HG03460 (cell line): ENCODE measurements at regions not wholly inside any gene's neighbourhood (a gene's known extent, or its start where the extent isn't known, plus 50 kb on each side); places are given as distances from the start of the nearest gene placed in this dataset.

ENCODE experiments used
- ATAC-seq: cut with Tn5 transposase; IDR thresholded peaks from one replicate; pipeline ENCODE4 v1.9.1; 2021; ENCODE audit not compliant: unreplicated experiment

DNA sequence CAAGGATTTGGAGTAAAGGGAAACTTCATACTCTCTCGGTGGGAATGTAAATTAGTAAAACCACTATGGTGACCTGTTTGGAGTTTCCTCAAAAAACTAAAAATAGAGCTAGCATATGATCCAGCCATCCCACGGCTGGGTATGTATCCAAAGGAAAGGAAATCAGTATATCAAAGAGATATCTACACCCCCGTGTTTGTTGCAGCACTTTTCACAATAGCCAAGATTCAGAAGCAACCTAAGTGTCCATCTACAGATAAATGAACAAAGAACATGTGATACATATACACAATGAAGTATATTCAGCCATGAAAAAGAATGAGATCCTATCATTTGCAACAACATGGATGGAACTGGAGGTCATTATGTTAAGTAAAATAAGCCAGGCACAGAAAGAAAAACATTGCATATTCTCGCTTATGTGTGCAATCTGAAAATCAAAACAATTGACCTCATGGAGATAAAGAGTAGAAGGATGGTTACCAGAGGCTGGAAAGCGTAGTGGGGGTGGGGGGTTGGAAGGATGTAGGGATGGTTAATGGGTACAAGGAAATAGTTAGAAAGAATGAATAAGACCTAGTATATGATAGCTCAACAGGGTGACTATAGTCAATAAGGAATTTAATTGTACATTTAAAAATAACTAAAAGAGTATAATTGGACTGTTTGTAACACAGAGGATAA lies 468.0 kb downstream of the BCAT1 start:
- ATAC-seq, result no peak

DNA sequence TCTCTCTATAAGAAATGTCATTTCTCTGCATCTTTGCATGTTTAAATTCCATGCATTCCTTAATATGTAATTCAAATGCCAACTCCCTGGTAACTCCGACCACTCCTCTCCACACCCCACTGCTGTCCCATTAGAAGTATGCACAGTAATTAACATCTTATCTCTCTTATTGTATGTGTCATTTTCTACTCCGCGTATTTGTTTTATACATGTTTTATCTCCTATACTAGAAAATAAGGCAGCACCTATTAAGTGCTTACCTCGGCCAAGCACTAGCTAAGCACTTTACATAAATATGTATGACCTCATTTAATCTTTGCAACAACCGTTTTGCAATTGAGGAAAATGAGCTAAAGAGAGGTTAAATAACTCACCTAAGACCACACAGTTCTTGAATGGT lies 469.8 kb downstream of the BCAT1 start:
- ATAC-seq, result no peak

DNA sequence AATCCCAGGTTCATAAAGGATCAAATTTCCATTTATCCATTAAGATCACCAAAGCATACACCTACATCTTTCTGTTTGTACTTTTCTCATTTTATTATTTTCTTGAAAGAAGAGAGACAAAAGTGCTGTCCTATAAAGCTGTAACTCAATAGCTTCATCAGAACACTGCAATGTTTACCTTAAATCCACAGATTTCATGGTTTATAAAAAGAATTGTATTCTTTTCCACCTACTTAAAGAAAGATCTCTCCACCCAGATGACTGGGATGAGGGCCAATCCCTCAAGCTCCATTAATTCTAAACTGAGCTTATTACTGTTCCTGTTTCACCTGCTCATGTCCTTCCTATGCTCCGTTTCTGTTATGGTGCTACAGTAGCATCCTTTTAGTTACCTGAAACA lies 470.6 kb downstream of the BCAT1 start:
- no peak for ATAC-seq

DNA sequence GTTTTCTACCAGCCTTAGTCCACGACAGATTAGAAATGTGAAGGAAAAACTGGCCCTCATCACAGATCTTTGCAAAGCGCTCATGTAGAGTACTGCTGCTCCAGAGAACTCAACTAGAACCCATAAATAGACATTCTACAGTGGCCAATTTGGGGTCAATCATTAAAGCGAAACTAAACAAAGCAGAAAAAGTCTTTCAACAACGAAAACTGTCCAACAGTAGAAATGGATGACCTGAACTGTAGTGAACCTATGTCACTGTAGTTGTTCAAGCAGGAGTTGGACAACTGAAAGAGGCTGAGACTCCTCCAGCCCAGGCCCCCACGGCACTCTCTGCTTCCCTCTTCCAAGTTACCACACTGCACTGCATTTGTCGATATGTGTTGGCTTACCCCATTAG lies 472.6 kb downstream of the BCAT1 start:
- ATAC-seq, result no peak

- ATAC-seq, result no peak
These were observed 473.6 kb downstream of the BCAT1 start for GRCh38 chr12:24475337-24475736.

DNA sequence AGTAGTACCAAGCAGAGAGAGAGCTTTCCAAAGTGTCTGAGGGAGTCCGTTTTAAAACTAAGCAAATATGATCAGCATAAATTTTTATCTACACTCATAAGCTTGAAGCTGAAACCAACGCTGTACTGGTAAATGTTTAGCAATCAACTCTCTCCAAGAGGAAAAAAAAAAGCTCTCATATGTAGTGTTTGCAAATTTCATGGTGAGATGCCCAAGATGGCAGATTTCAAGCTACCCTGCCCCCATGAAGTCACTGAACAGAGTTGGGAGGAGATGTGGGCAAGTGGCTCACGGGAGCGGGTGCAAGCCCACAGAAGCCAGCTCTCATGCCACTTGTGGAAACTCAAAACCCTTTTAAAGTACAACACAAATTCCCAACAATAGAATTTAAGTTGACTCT lies 475.8 kb downstream of the BCAT1 start:
- no peak for ATAC-seq

GRCh38 chr12:24470050-24470449 lies 478.9 kb downstream of the BCAT1 start:
- no peak for ATAC-seq

DNA sequence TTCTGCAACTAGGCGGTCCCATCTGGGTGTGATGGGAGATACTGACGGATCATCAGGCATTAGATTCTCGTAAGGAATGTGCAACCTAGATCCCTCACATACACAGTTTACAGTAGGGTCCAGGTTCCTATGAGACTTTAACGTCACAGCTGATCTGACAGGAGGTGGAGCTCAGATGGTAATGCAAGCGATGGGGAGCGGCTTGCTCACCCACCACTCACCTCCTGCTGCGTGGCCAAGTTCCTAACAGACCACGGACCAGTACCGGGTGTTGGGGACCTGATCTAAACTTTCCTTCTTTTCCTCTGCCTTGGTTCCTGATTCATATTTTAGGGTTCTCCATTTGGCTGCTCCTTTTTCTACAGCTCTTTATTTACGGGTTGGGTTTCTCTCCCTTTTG lies 479.8 kb downstream of the BCAT1 start:
- ATAC-seq, result no peak

- ATAC-seq, result no peak
These were observed 481.7 kb downstream of the BCAT1 start for GRCh38 chr12:24467226-24467625.

DNA sequence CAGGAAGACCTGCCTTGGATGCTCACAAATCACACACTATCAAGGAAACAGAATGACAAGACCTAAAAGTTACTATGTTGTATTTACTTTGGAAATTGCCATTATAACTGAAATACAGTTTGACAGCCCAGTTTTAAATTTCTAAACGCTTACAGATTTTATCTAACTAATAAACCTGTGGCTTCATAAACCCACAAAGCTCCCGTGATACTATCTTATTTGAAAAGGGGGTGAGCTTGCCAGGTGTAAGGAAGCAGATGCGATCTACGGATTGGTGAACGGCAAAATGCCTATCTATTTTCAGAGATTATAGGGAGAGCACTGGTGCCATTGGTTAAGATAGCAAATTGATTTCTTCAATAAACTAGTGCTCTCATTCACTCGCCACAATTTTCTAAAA lies 485.5 kb downstream of the BCAT1 start:
- ATAC-seq, result no peak

DNA sequence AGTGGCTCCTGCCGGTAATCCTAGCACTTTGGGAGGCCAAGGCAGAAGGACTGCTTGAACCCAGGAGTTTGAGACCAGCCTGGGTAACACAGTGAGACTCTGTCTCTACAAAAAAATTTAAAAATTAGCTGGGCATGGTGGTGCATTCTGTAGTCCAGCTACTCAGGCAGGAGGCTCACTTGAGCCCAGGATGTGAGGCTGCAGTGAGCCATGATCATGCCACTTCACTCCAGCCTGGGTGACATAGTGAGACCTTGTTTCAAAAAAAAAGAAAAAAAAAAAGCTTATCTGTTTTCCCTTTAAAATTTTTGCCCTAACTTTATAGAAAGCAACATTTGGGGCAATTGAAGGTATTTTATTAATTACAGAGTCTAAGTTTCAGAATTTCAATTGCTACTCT lies 486.0 kb downstream of the BCAT1 start:
- no peak for ATAC-seq

DNA sequence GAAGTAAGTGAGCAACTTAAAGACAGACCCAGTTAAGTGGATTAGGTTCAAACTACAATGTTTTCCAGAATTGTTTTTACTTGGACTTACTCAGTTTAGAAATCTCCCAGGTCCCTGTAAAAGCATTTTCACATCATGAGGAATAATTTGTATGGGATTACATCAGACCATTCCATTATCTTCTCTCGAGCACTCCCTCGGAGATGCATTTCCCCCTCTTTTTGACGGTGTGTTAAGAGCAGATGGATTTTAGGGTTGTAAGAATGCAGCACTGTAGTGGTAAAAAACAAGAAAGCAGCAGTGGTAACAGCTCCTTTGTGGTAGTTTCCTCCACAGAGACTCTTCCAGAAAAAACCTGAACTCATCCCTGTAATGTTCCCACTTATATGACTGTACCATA lies 488.4 kb downstream of the BCAT1 start:
- no peak for ATAC-seq

DNA sequence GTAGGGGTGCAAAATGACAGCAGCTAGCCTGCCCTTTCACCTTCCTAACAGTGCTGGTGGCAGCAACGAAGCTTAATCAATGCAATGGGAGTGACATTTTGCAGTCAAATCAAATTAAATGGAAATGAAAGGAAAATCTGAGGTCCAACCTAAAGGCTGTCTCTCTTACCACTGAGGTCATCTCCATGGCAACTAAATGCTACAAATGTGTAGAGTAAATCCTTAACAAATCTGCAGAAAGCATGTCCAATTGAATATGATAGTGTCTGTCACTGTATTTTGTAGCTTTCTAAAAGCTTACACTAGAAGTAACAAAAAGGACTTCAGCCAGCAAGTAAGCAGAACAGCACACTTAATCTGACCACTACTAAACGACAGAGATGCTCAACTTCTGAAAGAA lies 488.8 kb downstream of the BCAT1 start:
- ATAC-seq, result no peak

DNA sequence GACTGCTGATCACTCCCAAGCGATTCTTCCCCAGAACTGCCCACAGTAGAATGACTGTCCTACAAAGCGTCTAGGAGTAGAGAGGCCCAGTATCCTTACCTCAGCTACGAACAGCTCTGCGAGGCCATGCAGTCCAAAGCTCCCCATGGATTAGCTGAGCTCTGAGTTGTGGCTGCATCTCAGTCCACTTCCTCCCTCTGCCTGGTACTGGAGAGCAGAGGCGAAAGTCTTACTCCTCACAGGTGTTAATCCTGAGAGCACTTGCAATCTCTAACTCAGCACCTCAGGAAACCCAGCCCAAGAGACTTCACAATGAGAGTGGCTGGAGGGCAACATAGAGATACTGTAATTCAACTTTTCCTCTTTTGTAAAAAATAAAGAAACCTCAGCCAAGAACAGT lies 493.1 kb downstream of the BCAT1 start:
- no peak for ATAC-seq

DNA sequence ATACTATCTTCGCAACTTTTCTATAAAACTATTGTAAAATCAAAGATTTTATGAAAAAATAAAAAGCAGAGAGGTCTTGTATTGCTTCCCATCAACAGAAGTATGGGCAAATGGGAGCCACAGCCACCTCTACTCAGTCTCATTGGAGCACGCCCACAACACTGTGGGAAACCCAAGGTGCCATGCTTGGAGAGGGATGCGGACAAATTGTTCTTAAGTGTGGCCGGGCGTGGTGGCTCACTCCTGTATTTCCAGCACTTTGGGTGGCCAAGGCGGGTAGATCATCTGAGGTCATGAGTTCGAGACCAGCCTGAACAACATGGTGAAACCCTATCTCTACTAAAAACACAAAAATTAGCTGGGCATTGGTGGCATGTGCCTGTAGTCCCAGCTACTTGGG lies 498.2 kb upstream of the SOX5 start:
- no peak for ATAC-seq

- ATAC-seq, result no peak
These were observed 496.8 kb upstream of the SOX5 start for GRCh38 chr12:24446287-24446686.

DNA sequence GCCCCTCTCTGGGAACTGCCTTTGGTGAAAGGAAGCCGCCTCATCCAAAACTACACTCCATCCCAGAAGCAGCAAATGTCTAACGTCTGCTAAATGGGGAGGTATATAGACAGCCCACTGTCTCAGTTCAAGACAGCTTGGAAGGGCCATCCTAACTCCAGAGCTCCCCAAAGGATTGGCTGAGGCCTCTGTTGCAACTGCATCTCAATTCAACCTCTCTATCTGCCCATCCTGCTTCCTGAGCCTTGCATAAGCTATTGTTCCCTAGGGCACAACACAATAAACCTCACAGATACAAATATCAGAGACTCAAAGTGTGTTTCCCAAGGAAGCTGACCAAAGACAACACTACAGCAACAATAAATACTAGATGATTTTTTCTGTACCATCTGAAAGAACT lies 495.2 kb upstream of the SOX5 start:
- no peak for ATAC-seq

DNA sequence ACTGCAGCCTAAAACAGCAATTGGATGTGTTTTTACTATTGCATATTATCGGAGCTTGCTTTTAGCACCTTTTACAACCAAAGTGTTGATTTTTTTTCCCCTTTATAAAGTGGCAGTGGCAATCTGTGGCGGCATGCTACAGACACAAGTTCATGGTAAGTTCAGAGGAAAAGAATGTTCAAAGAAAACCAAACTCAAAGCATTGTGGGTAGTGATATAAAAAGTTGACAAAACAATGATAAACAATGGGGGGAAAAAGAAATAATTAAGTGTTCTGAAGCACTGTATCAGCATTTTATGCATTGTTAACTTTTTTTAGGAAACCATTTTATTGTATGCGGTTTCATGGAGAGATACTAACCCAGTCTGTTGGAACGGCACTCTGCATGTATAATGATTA lies 492.0 kb upstream of the SOX5 start:
- ATAC-seq, result no peak

DNA sequence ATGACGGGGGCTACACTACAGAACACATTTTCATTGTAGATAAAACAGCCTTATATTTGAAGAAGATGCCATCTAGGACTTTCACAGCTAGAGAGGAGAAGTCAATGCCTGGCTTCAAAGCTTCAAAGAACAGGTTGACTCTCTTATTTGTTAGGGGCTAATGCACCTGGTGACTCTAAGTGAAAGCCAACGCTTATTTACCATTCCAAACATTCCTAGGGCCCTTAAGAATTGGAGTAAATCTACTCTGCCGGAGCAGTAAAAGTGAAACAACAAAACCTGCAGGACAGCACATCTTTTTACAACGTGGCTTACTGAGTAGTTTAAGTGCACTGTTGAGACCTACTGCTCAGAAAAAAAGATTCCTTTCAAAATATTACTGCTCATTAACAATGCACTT lies 487.2 kb upstream of the SOX5 start:
- no peak for ATAC-seq

GRCh38 chr12:24431872-24432271 lies 482.4 kb upstream of the SOX5 start:
- no peak for ATAC-seq

GRCh38 chr12:24427776-24428175 lies 478.3 kb upstream of the SOX5 start:
- no peak for ATAC-seq

- ATAC-seq, result no peak
These were observed 476.1 kb upstream of the SOX5 start for GRCh38 chr12:24425601-24425970.

DNA sequence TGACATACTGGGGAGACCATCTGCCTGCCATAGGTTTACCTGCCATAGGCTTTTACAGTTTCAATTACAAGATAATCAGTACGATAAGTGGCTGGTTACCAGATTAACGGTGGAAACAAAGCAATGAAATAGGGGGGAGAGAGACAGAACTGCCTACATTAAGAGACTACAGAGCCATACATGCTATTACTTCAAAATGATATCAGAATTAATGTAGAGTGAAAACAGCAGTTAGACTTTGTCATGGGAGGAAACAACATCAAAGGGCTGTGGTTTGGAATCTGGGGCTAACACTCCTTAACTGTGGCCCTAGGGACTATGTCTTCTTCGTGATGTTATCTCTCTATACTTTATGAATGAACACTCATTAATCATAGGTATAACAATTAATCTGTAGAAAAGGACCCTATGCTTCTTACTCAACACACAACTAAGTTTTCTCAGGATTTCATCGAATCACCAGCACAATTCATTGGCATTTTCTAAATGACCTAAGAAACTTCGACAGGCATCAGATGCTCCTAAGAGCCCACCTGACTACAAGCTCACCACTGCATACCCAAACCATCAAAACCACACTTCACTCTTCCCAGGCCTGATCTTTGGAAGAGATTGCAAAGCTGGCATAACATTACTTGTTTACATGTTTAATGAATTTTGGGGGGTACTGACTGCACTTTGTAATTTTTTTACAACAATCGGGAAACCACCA lies 475.6 kb upstream of the SOX5 start:
- no peak for ATAC-seq
